ENCODE measurements at regions not wholly inside any gene's neighbourhood (a gene's known extent, or its start where the extent isn't known, plus 50 kb on each side); places are given as distances from the start of the nearest gene placed in this dataset.
A peak's percentile ranks its signal among the peaks of the same experiment; 100 is the strongest.
"Not testable (repeated sequence)": the region's sequence is repeated elsewhere in the genome, so short reads cannot be mapped to it uniquely, and the experiment has no call there.

DNA sequence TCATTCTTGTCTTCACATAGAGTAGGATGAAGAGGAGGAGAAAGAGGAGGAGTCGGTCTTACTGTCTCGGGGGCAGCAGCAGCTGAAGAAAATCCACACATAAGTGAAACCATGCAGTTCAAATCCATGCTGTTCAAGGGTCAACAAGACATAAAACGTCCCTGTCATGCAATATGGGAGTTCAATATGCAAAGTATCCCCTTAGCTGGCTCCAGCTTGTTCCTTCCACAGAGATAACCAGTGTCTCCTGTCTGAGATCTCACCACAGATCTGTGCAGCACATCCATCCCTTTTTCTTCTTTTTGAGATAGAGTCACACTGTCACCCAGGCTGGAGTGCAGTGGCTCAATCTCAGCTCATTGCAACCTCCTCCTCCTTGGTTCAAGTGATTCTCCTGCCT lies 357.5 kb downstream of the GALC start:
- no peak for DNase-seq (ENCODE audit: low read depth in 1 of 2, low spot score in 1 of 2)

DNA sequence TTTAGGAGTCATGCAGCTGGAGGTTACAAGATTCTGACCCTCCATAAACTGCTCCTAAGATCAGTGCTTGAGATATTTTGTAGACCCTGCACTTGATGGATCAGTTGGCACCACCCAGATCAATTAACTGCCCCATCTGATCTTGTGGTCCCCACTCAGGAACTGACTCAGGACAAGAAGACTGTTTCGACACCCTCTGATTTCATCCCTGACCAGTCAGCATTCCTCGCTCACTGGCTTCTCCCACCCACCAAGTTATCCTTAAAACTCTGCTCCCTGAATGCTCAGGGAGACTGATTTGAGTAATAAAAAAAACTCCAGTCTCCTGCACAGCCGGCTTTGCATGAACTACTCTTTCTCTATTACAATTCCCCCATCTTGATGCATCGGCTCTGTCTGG lies 360.2 kb downstream of the GALC start:
- DNase-seq (ENCODE audit: low read depth in 1 of 2, low spot score in 1 of 2), result no peak

- DNase-seq (ENCODE audit: low read depth in 1 of 2, low spot score in 1 of 2), result no peak
Observed at GRCh38 chr14:87630846-87631245, 362.1 kb downstream of the GALC start.

- no peak for DNase-seq (ENCODE audit: low read depth in 1 of 2, low spot score in 1 of 2)
Observed at GRCh38 chr14:87629788-87630187, 363.2 kb downstream of the GALC start.

DNA sequence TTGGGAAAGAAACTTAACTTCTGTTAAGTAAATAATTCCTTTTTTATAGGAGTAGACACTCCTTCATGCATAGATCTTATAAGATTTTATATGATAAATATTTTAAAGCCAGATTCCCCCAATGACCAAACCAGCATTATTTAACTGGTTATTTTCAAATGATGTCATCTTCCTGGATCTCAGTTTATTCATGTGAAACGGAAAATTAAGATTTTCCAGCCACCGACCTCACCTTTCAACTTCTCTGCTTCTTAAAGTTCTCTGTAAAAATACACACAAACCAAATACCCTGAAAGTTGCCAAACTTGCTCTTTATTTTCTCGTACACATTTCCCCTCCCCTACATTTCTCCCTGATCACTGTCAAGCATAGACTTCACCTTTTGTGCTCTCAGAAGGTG lies 364.2 kb downstream of the GALC start:
- DNase-seq (ENCODE audit: low read depth in 1 of 2, low spot score in 1 of 2), result no peak

DNA sequence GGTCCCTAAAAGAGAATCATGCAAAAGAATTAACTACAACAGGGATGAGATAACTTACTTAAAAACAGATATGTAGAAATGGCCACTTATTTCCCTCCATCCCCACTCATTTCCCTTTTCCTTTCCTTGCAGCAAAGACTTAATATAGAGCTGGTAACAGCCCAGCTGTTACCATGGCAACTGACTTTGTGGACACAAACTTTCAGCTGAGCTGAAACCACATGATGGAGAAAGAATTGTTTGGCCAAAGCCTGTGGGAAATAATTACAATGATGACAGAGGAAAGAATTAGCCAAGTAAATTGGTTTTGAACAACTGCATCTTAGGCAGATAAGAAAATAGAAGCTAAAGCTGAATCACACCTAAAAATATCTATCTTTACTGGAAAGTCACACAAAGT lies 364.9 kb downstream of the GALC start:
- no peak for DNase-seq (ENCODE audit: low read depth in 1 of 2, low spot score in 1 of 2)

DNA sequence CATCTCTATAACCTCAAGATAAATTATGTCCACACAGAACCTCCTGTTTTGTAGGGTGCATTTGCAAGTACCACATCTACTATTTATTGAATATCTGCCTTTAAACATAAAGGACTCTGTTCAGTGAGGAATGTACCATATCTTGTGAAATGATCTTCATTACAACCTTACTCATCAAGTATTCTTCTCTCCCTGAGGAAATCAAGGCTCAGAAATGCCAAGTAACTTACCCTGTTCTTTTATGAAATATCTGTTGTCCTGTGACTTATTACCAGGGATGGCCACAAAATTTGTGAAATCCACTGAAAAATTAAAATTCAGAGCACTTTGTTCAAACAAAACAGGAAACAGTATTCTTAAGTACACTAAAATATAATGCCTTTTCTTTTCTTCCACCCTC lies 366.7 kb downstream of the GALC start:
- DNase-seq (ENCODE audit: low read depth in 1 of 2, low spot score in 1 of 2), result no peak

- DNase-seq (ENCODE audit: low read depth in 1 of 2, low spot score in 1 of 2), result no peak
Observed at GRCh38 chr14:87623616-87624015, 369.4 kb downstream of the GALC start.

DNA sequence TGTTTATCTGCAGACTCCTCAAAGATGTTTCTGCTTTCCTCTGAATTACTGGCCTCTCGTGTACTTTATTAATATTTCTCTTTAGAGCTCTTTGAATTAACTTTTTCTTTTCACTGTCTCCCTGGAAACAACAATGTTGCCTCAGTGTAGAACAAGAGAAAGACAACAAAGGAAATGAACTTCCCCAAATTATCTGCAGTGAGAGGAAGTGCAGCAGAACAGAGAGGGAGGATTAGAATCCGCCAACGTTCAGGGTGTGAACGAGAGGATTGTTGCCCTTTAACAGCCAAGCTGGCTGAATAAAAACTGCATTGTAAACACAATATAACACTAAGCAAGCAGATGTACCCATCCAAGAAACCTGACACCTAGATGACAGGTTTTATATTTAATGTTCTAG lies 375.9 kb downstream of the GALC start:
- DNase-seq (ENCODE audit: low read depth in 1 of 2, low spot score in 1 of 2), result no peak

GRCh38 chr14:87615822-87616679 lies 376.9 kb downstream of the GALC start:
- peak in 1 of 2 donors; percentile 3 for DNase-seq (ENCODE audit: low read depth in 1 of 2, low spot score in 1 of 2)

GRCh38 chr14:87615047-87615446 lies 377.9 kb downstream of the GALC start:
- no peak for DNase-seq (ENCODE audit: low read depth in 1 of 2, low spot score in 1 of 2)

- no peak for DNase-seq (ENCODE audit: low read depth in 1 of 2, low spot score in 1 of 2)
Observed at GRCh38 chr14:87613881-87614280, 379.1 kb downstream of the GALC start.

DNA sequence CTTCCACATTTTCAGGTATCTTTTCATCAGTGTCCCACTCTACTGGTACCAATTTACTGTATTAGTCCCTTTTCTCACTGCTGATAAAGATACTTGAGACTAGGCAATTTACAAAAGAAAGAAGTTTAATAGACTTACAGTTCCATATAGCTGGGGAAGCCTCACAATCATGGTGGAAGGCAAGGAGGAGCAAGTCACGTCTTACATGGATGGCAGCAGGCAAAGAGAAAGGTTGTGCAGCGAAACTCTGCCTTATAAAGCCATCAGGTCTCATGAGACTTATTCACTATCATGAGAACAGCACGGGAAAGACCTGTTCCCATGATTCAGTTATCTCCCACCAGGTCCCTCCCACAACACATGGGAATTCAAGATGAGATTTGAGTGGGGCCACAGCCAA lies 385.9 kb downstream of the GALC start:
- not testable (repeated sequence) for DNase-seq (ENCODE audit: low read depth in 1 of 2, low spot score in 1 of 2)

GRCh38 chr14:87601036-87601435 lies 391.9 kb downstream of the GALC start:
- DNase-seq (ENCODE audit: low read depth in 1 of 2, low spot score in 1 of 2), result no peak

DNA sequence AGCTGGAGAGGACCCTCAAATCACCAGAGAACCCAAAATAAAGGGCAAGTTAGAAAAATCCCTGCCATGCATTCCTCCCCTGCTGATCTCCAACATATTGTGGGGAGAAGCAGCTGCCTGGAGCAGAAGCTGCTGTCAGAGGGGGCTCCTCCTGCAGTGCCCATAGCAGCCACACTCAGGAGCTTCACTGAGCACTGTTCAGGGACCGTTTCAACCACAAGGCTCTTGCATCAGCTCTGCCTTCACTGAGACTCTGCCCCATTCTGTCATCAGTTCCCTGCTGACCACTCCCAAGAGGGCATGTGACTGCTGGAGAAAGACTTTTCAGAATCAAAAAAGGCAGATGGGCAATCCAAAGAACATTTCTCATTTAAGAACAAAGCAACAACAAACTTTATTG lies 392.7 kb downstream of the GALC start:
- DNase-seq (ENCODE audit: low read depth in 1 of 2, low spot score in 1 of 2), result no peak

DNA sequence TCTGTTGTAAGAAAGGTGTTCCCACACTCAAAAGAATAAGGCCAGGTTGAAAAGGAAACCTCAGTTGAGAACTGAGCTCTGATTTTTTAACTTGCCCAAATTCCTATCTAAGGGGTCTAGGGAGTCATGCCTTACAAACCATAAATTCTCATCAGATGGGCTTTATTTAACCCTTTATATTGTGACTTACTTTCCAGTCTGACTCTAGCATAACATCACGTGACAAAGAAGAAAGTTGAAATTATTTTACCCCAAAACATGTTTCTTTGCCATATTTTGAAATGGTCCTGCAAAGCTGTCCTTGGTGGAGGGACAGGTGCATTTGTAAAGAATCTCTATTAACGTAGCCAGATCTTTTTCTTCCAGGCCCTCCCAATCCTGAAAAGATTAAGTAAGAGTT lies 411.7 kb downstream of the GALC start:
- DNase-seq (ENCODE audit: low read depth in 1 of 2, low spot score in 1 of 2), result no peak

DNA sequence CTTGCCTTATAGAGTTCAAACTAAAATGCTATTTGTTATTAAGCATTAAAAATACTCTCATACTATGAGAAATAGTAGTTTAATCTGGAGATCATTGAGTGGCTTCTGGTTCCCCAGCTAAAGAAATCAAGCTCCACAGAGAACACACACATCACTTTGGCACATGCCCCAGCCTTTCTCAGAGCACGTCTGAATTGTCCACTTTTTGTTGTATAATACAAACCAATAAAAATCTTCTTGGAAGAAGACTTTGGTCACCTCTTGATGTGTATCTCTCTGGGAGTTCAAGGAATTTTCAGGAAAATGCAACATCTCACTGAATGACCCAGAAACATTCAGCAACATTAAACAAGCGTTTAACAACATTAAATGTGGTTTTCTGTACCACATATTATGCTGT lies 413.9 kb downstream of the GALC start:
- no peak for DNase-seq (ENCODE audit: low read depth in 1 of 2, low spot score in 1 of 2)

DNA sequence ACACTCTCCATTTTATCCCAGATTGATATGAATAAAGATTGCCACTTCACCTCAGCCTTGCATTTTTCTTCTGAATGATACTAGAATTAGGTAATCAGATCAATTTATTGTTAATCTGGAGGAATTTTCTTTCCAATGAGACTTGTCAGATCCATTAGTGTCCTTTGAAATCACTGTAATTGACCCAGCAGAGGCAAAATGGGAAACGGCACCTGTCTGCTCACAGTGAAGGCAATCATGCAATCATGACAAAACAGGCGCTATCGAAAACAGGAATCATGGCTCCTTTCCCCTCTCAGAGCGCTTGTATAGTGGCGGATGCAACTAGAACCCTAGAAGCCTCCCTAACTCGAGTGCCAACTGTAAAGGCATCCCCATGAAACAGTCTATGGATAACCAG lies 417.6 kb downstream of the GALC start:
- DNase-seq (ENCODE audit: low read depth in 1 of 2, low spot score in 1 of 2), result no peak

DNA sequence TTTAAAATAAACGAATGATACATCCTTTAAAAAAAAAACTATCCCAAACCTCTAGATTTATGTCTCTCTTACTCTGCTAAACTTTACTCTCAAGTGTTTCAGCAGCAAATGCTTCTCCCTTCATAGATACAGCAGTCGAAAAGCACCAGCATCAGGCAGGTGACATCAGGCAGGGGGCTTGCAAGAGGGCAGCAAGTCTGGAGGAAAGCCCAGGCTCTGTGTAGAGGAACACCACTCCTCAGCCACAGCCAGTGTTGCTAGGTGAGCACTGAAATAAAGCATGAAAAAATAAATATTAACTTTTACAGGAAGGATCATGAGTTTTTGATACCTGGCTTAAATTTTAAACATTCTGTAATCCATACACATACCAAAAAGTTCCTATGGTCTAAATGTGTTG lies 419.4 kb downstream of the GALC start:
- no peak for DNase-seq (ENCODE audit: low read depth in 1 of 2, low spot score in 1 of 2)

DNA sequence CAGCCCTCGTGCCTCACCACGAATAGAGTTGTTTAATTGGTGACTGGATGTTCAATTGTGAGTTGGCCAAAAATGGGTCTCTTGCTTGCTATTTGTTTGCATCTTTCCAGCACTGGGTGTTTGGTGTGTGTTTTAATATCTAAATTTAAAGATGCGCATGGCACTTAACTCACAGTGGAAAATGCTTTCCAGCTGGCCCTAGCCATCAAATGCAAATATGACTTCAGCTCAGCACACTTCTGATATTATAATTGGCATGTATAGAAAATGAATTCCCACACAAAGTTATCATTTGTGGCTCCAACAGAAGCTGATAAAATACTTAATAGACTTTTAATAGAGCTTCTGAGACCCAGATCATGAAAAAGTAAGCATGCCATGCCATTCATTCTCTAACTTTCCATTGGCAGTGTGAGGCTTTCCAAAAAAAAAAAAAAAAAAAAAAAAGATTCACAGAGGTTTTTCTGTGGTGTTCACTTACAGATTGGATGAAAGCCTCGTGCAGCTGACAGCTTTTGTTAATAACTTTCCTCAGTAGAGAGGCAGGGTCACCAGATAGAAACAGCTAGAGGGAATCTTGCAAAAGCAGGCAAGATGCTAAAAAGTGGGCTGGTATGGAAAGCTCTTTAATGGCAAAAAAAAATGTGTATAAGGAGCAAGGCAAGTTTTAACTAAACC lies 425.2 kb downstream of the GALC start:
- no peak for DNase-seq (ENCODE audit: low read depth in 1 of 2, low spot score in 1 of 2)

DNA sequence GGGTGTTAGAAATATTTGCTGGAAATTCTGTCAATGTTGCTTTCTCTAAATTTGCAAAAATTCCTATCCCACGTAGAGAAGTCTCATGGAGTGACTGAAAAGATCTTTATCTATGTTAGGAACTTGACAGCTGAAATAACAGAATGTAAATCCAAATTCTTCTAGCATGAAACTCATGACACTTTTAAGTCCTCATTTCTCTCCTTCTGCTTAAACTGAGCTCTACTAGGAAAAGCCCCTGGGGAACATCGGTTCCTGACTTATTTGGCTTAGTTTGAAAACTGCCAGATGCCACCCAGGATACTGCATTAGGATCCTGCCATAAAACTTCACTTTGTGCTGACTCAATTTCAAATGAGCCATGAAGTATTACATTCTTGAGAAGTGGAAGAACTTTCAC lies 426.0 kb downstream of the GALC start:
- DNase-seq (ENCODE audit: low read depth in 1 of 2, low spot score in 1 of 2), result no peak

DNA sequence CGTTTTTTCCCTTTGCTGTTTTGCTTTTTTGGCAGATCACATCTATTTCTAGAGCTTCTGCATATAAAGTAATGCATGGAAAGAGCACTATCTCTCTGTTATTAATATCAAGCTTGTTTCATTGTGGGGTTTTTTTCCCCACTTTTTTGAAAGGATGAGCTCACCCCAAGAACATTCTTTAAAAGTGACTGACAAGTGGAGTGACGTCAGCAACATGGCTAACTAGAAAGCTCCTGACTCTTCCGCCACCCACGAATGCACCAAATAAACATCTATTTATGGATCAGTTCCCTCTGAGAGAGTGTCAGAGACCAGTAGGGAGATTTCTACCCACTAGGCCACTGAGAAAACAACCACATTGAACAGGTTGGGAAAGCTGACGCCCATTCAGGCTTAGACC lies 445.4 kb downstream of the GALC start:
- DNase-seq (ENCODE audit: low read depth in 1 of 2, low spot score in 1 of 2), result no peak

GRCh38 chr14:87542288-87542687 lies 450.7 kb downstream of the GALC start:
- DNase-seq (ENCODE audit: low read depth in 1 of 2, low spot score in 1 of 2), result no peak

Data from stimulated activated CD4-positive, alpha-beta T cell treated with anti-CD3 and anti-CD28 coated beads, Interleukin-15, amount 100 ng/mL, for 1 hour (primary cell).